Right ventricle myocardium inferior (tissue), 1 donor: ENCODE measurements at regions not wholly inside any gene's neighbourhood (a gene's known extent, or its start where the extent isn't known, plus 50 kb on each side); places are given as distances from the start of the nearest gene placed in this dataset.

Source experiments
- ATAC-seq: fragments of 200-7000 bp; cut with Tn5 transposase; one replicate; pipeline ENCODE4 v1.9.1; 2020; ENCODE audit warnings: mild to moderate bottlenecking, moderate library complexity
- DNase-seq: peaks from one replicate; pipeline ENCODE4 v3.0.0; 2021; ENCODE audit errors: missing footprints
- intact Hi-C: fragments of 100-400 bp; cut with DNase I; formaldehyde crosslinking; loops from one replicate; pipeline ENCODE4 v1.11.0; 2022
- donor health status: DM: no; HTN: yes; CAD: no; lungs with severe emphysema.

GRCh38 chr1:43049481-43049880 lies 90.8 kb upstream of the SLC2A1 start:
- no peak for DNase-seq
- ATAC-seq = no peak
- intact Hi-C loops = no loop called here

- intact Hi-C loops = no loop called here
- ATAC-seq (no peak), DNase-seq (no peak)
Measured at GRCh38 chr1:43048601-43049011, 89.9 kb upstream of the SLC2A1 start.

GRCh38 chr1:43047135-43047534 lies 88.5 kb upstream of the SLC2A1 start:
- DNase-seq (no peak), ATAC-seq (no peak)
- intact Hi-C loops = no loop called here

GRCh38 chr1:43044572-43045361 lies 86.1 kb upstream of the SLC2A1 start:
- ATAC-seq (no peak), DNase-seq (no peak)
- intact Hi-C loops = no loop called here

- intact Hi-C loops = no loop called here
- ATAC-seq (no peak), DNase-seq (no peak)
Measured at GRCh38 chr1:43043695-43044094, 85.0 kb upstream of the SLC2A1 start.

- DNase-seq = no peak
- ATAC-seq = no peak
- intact Hi-C loops = no loop called here
Measured at GRCh38 chr1:43042773-43043457, 84.2 kb upstream of the SLC2A1 start.

GRCh38 chr1:43042127-43042526 lies 83.5 kb upstream of the SLC2A1 start:
- DNase-seq (no peak), ATAC-seq (no peak)
- intact Hi-C loops = no loop called here

- ATAC-seq = no peak
- no peak for DNase-seq
- intact Hi-C loops = no loop called here
Measured at GRCh38 chr1:43041591-43041990, 82.9 kb upstream of the SLC2A1 start.

- DNase-seq = no peak
- ATAC-seq = no peak
- intact Hi-C loops = no loop called here
Measured at GRCh38 chr1:43039228-43040055, 80.8 kb upstream of the SLC2A1 start.

GRCh38 chr1:43038232-43038935 lies 79.7 kb upstream of the SLC2A1 start:
- intact Hi-C loops = no loop called here
- no peak for DNase-seq
- no peak for ATAC-seq

- no peak for ATAC-seq
- intact Hi-C loops = no loop called here
- no peak for DNase-seq
Measured at GRCh38 chr1:43037466-43037865, 78.8 kb upstream of the SLC2A1 start.

- DNase-seq (no peak), ATAC-seq (no peak)
- intact Hi-C loops = no loop called here
Measured at GRCh38 chr1:43036932-43037331, 78.3 kb upstream of the SLC2A1 start.

- ATAC-seq (no peak), DNase-seq (no peak)
- intact Hi-C loops = no loop called here
Measured at GRCh38 chr1:43035821-43036741, 77.4 kb upstream of the SLC2A1 start.

- ATAC-seq (no peak), DNase-seq (no peak)
- intact Hi-C loops = no loop called here
Measured at GRCh38 chr1:43034778-43035177, 76.1 kb upstream of the SLC2A1 start.

- ATAC-seq = no peak
- DNase-seq = no peak
- intact Hi-C loops = no loop called here
Measured at GRCh38 chr1:43034195-43034658, 75.6 kb upstream of the SLC2A1 start.

- ATAC-seq (no peak), DNase-seq (no peak)
- intact Hi-C loops = no loop called here
Measured at GRCh38 chr1:43031316-43032203, 72.9 kb upstream of the SLC2A1 start.

GRCh38 chr1:43024905-43025304 lies 66.2 kb upstream of the SLC2A1 start:
- no peak for ATAC-seq
- intact Hi-C loops = no loop called here
- no peak for DNase-seq
